ENCODE measurements at regions not wholly inside any gene's neighbourhood (a gene's known extent, or its start where the extent isn't known, plus 50 kb on each side); places are given as distances from the start of the nearest gene placed in this dataset.

DNA sequence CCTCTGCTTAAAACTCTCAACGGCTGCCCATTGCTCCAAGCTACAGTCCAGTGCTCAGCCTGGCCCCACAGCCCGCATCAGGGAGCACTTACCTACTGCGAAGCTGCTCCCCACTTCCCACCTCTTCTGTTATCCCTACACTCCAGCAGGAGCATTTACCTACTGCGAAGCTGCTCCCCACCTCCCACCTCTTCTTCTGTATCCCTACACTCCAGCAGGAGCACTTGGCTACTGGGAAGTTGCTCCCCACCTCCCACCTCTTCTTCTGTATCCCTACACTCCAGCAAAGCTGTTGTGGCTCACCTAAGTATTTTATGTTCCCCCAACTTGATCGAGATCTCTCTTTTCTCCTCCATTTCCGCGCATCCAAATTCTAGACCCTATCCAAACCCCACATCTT is 563.3 kb upstream of the ZFP42 start:
- TF ChIP-seq EZH2phosphoT487 (IDR thresholded peaks at IDR 0.05; ENCODE audit: low read depth, severe bottlenecking, unreplicated experiment) (no peak), EZH2 (IDR thresholded peaks at IDR 0.05; ENCODE audit: borderline replicate concordance) (no peak)
- TF ChIP-seq, protein P1, sequence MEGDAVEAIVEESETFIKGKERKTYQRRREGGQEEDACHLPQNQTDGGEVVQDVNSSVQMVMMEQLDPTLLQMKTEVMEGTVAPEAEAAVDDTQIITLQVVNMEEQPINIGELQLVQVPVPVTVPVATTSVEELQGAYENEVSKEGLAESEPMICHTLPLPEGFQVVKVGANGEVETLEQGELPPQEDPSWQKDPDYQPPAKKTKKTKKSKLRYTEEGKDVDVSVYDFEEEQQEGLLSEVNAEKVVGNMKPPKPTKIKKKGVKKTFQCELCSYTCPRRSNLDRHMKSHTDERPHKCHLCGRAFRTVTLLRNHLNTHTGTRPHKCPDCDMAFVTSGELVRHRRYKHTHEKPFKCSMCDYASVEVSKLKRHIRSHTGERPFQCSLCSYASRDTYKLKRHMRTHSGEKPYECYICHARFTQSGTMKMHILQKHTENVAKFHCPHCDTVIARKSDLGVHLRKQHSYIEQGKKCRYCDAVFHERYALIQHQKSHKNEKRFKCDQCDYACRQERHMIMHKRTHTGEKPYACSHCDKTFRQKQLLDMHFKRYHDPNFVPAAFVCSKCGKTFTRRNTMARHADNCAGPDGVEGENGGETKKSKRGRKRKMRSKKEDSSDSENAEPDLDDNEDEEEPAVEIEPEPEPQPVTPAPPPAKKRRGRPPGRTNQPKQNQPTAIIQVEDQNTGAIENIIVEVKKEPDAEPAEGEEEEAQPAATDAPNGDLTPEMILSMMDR (IDR thresholded peaks at IDR 0.05; ENCODE audit: poor library complexity) = no peak

DNA sequence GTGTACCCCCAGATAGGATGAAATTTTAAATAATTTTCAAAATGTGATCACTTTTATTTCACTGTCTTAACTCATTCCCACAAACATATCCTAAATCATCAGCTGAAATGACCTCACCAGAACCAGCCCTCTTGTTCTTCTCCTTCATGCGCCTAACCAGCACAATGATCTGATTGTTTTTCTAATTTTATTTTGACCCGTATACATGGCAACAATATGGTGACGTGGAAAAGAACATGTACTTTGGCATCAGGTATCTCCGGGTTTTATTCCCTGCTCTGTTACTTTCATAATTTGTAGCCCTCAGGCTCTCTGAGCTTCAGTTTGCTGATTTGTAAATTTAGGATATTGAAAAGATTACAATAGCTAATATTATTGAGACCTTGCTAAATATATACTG is 562.4 kb upstream of the ZFP42 start:
- H2AFZ ChIP-seq = no peak overlapping the region
- no peak overlapping the region for H3K27ac ChIP-seq
- H3K27me3 ChIP-seq = no peaks in the 10 kb centered on the region
- no peak overlapping the region for H3K4me2 ChIP-seq
- H3K36me3 ChIP-seq (replicated peaks; ENCODE audit: insufficient read depth, low read depth) = no peaks in the 10 kb centered on the region
- no peaks in the 10 kb centered on the region for H3K9me2 ChIP-seq (replicated peaks; ENCODE audit: insufficient read depth)
- no peaks in the 10 kb centered on the region for H3K79me2 ChIP-seq
- WGBS (ENCODE audit: low lambda C conversion rate, missing lambda C conversion rate) = 94% methylated on average over 4 of the region's 4 CpGs
- no peaks in the 10 kb centered on the region for H3K9me3 ChIP-seq (ENCODE audit: low read depth)
- no peak for DNase-seq (ENCODE audit: low spot score)
- no peak overlapping the region for H3K4me3 ChIP-seq
- H4K20me1 ChIP-seq (ENCODE audit: insufficient read depth, poor library complexity, severe bottlenecking) = no peaks in the 10 kb centered on the region
- H3K4me1 ChIP-seq (ENCODE audit: insufficient read depth) = no peaks in the 10 kb centered on the region
- TF ChIP-seq EZH2phosphoT487 (IDR thresholded peaks at IDR 0.05; ENCODE audit: low read depth, severe bottlenecking, unreplicated experiment) (no peak), EZH2 (IDR thresholded peaks at IDR 0.05; ENCODE audit: borderline replicate concordance) (no peak)
- TF ChIP-seq, protein P1 (IDR thresholded peaks at IDR 0.05; ENCODE audit: poor library complexity) = no peak

More for the DNA sequence above, 563.3 kb upstream of the ZFP42 start:
- Histone ChIP-seq H3K27ac (no peak overlapping the region), H3K27me3 (no peaks in the 10 kb centered on the region), H3K4me3 (no peak overlapping the region), H2AFZ (no peak overlapping the region), H3K79me2 (no peaks in the 10 kb centered on the region), H4K20me1 (ENCODE audit: insufficient read depth, poor library complexity, severe bottlenecking) (no peaks in the 10 kb centered on the region), H3K4me2 (no peak overlapping the region), H3K9me3 (ENCODE audit: low read depth) (no peaks in the 10 kb centered on the region), H3K36me3 (replicated peaks; ENCODE audit: insufficient read depth, low read depth) (no peaks in the 10 kb centered on the region), H3K4me1 (ENCODE audit: insufficient read depth) (no peaks in the 10 kb centered on the region), H3K9me2 (replicated peaks; ENCODE audit: insufficient read depth) (no peaks in the 10 kb centered on the region)
- no peak for DNase-seq (ENCODE audit: low spot score)
- 85% methylated on average over 7 of the region's 7 CpGs for WGBS (ENCODE audit: low lambda C conversion rate, missing lambda C conversion rate)

DNA sequence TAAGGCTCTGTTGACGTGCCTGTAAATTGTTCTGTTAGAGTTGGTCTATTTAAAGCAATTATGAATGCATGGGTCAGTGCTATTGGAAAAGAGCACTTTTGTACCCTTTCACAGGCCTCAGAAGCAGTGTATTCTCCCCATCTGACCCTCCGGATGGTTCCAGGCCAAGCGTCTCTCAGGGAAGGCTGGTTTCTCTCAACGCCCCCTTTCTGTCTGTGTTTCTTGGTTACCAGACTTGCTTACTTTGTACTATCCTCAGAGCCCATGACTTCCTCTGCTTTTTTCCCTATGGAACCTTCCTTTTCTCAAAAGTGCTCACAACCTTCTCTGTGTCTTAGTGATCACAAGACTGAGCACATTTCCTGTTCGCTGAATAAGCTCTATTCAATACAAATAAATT is 559.3 kb upstream of the ZFP42 start:
- H4K20me1 ChIP-seq (ENCODE audit: insufficient read depth, poor library complexity, severe bottlenecking) = no peaks in the 10 kb centered on the region
- WGBS (ENCODE audit: low lambda C conversion rate, missing lambda C conversion rate) = 81% methylated on average over 5 of the region's 5 CpGs
- H3K4me2 ChIP-seq = no peak overlapping the region
- no peaks in the 10 kb centered on the region for H3K27me3 ChIP-seq
- TF ChIP-seq, protein P1 (IDR thresholded peaks at IDR 0.05; ENCODE audit: poor library complexity) = no peak
- TF ChIP-seq EZH2 (IDR thresholded peaks at IDR 0.05; ENCODE audit: borderline replicate concordance) (no peak), EZH2phosphoT487 (IDR thresholded peaks at IDR 0.05; ENCODE audit: low read depth, severe bottlenecking, unreplicated experiment) (no peak)
- no peak for DNase-seq (ENCODE audit: low spot score)
- H3K27ac ChIP-seq = no peak overlapping the region
- H3K9me3 ChIP-seq (ENCODE audit: low read depth) = no peaks in the 10 kb centered on the region
- H3K4me1 ChIP-seq (ENCODE audit: insufficient read depth) = no peaks in the 10 kb centered on the region
- H3K4me3 ChIP-seq = no peak overlapping the region
- no peaks in the 10 kb centered on the region for H3K36me3 ChIP-seq (replicated peaks; ENCODE audit: insufficient read depth, low read depth)
- no peaks in the 10 kb centered on the region for H3K79me2 ChIP-seq
- no peaks in the 10 kb centered on the region for H3K9me2 ChIP-seq (replicated peaks; ENCODE audit: insufficient read depth)
- no peak overlapping the region for H2AFZ ChIP-seq

DNA sequence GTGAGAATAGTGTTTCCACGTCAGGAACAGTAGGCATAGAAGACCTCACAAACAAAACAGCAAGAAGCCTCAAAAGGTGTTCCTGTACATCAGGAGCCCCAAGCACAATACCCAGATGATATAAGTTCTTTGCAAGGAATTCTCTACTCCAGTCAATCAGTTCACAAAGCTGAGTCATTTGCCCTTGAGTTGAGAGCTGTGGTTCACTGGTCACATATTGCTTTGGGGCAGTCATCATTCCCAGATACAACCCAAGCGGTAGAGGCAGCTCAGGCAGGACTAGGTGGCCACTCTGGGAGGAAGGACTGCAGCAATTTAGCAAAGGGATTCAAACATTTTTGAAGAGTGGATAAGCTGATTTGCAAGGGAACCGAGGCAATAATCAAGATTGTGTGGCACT is 551.5 kb upstream of the ZFP42 start:
- H3K36me3 ChIP-seq (replicated peaks; ENCODE audit: insufficient read depth, low read depth) = no peaks in the 10 kb centered on the region
- H3K9me3 ChIP-seq (ENCODE audit: low read depth) = no peaks in the 10 kb centered on the region
- TF ChIP-seq EZH2phosphoT487 (IDR thresholded peaks at IDR 0.05; ENCODE audit: low read depth, severe bottlenecking, unreplicated experiment) (no peak), EZH2 (IDR thresholded peaks at IDR 0.05; ENCODE audit: borderline replicate concordance) (no peak)
- TF ChIP-seq, protein P1 (IDR thresholded peaks at IDR 0.05; ENCODE audit: poor library complexity) = no peak
- DNase-seq (ENCODE audit: low spot score) = no peak
- H3K27me3 ChIP-seq = no peaks in the 10 kb centered on the region
- no peak overlapping the region for H3K4me3 ChIP-seq
- no peaks in the 10 kb centered on the region for H3K79me2 ChIP-seq
- H3K9me2 ChIP-seq (replicated peaks; ENCODE audit: insufficient read depth) = no peaks in the 10 kb centered on the region
- 85% methylated on average over 3 of the region's 3 CpGs for WGBS (ENCODE audit: low lambda C conversion rate, missing lambda C conversion rate)
- H3K27ac ChIP-seq = no peak overlapping the region
- no peaks in the 10 kb centered on the region for H4K20me1 ChIP-seq (ENCODE audit: insufficient read depth, poor library complexity, severe bottlenecking)
- no peak overlapping the region for H2AFZ ChIP-seq
- no peak overlapping the region for H3K4me2 ChIP-seq
- H3K4me1 ChIP-seq (ENCODE audit: insufficient read depth) = no peaks in the 10 kb centered on the region

Measured in hepatocyte (in vitro differentiated cells).